WERI-Rb-1 (cell line): ENCODE measurements at regions not wholly inside any gene's neighbourhood (a gene's known extent, or its start where the extent isn't known, plus 50 kb on each side); places are given as distances from the start of the nearest gene placed in this dataset.

Source experiments
- DNase-seq: peaks from one replicate; pipeline ENCODE4 v3.0.0-alpha.2; 2020
- H3K27ac ChIP-seq: fragments of 250-450 bp; sonication (Bioruptor Pico); 2 replicates; pipeline ENCODE4 v1.5.1; 2020; ENCODE audit warnings: mild to moderate bottlenecking, moderate library complexity
- H3K27me3 ChIP-seq: fragments of 250-450 bp; sonication (Bioruptor Pico); 2 replicates; pipeline ENCODE4 v1.5.1; 2021; ENCODE audit warnings: mild to moderate bottlenecking, low read depth, moderate library complexity; ENCODE audit not compliant: insufficient read depth, severe bottlenecking
- H3K36me3 ChIP-seq: fragments of 250-450 bp; sonication (Bioruptor Pico); 2 replicates; pipeline ENCODE4 v1.5.1; 2020; ENCODE audit warnings: mild to moderate bottlenecking, moderate library complexity
- H3K4me3 ChIP-seq: 2 replicates; pipeline ENCODE4 v1.5.1; 2011; ENCODE audit warnings: low read depth, mild to moderate bottlenecking, control low read depth, low read length
- H3K9me3 ChIP-seq: fragments of 250-450 bp; sonication (Bioruptor Pico); 2 replicates; pipeline ENCODE4 v1.5.1; 2021; ENCODE audit warnings: mild to moderate bottlenecking, moderate library complexity; ENCODE audit not compliant: severe bottlenecking
- TF ChIP-seq, protein P1 (sequence below): IDR thresholded peaks from 2 replicates; pipeline ENCODE4 v1.5.1; 2011; ENCODE audit warnings: low read depth, mild to moderate bottlenecking, control low read depth, inconsistent platforms, low read length

DNA sequence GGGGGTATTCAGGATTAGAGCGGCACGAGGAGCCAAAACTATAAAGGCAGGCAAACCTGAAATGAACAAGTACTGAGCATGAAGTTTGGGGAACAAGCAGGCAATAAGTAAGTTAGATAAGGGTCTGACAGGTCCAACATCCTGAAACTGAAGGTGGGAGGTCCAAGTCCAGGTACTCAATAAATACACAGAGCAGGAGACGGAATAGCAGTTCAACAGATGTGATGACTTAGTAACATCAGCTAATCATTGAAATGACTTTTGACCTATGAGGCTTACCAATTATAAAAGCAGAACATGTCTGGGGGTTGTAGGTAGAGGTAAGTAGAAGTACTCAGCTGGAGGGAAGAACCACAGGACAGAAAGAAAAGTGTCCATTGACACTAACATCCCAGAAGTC lies 132.8 kb upstream of the PDZRN3 start:
- no peak for DNase-seq
- no peak overlapping the region for H3K27ac ChIP-seq
- H3K9me3 ChIP-seq, result no peaks in the 10 kb centered on the region
- no peaks in the 10 kb centered on the region for H3K27me3 ChIP-seq
- no peak overlapping the region for H3K4me3 ChIP-seq
- TF ChIP-seq, protein P1, sequence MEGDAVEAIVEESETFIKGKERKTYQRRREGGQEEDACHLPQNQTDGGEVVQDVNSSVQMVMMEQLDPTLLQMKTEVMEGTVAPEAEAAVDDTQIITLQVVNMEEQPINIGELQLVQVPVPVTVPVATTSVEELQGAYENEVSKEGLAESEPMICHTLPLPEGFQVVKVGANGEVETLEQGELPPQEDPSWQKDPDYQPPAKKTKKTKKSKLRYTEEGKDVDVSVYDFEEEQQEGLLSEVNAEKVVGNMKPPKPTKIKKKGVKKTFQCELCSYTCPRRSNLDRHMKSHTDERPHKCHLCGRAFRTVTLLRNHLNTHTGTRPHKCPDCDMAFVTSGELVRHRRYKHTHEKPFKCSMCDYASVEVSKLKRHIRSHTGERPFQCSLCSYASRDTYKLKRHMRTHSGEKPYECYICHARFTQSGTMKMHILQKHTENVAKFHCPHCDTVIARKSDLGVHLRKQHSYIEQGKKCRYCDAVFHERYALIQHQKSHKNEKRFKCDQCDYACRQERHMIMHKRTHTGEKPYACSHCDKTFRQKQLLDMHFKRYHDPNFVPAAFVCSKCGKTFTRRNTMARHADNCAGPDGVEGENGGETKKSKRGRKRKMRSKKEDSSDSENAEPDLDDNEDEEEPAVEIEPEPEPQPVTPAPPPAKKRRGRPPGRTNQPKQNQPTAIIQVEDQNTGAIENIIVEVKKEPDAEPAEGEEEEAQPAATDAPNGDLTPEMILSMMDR, result no peak
- no peaks in the 10 kb centered on the region for H3K36me3 ChIP-seq

DNA sequence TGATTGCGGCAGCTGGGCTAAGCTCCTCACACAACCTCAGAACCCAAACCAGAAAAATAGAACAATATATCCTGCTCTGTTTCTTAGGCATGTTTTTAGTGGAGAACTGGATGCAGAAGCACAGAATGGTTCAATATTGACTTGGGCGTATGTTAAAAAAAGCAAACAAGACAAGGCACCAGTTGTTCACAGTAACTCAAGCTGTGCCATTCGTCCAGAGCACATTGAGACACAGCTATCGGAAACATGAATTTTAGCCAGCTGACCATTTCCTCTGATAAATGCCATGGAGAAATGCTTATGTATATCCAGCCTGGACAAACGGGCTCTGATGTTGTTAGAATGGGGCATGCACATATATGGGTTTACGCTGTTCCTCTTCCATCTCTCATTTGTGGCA lies 129.2 kb upstream of the PDZRN3 start:
- H3K9me3 ChIP-seq, result no peaks in the 10 kb centered on the region
- no peak for DNase-seq
- H3K36me3 ChIP-seq, result no peaks in the 10 kb centered on the region
- H3K27me3 ChIP-seq, result no peaks in the 10 kb centered on the region
- H3K27ac ChIP-seq, result no peak overlapping the region
- TF ChIP-seq, protein P1, result no peak
- H3K4me3 ChIP-seq, result no peak overlapping the region

- Histone ChIP-seq H3K36me3 (no peaks in the 10 kb centered on the region), H3K4me3 (no peak overlapping the region), H3K9me3 (no peaks in the 10 kb centered on the region), H3K27ac (no peak overlapping the region), H3K27me3 (no peaks in the 10 kb centered on the region)
- no peak for DNase-seq
- TF ChIP-seq, protein P1, result no peak
These were observed 127.6 kb upstream of the PDZRN3 start for GRCh38 chr3:73752338-73752737.

DNA sequence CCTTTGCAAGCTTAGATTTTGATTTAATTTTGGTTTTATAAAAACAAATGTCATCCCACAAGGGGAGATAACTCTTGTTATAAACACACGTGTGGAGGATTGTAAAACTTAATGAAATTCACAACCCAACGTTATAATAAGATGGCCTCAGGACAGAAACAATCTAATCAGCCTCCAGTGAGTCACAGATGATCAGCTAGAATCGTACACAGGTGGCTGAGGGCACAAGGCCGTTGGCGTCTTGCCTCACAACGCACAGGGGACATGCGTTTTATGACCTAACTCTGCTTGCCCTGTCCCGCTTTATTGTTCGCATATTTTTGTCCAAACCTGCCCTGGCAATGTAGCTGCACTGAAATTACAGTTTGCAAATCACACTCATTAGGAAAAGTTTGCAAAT lies 121.9 kb upstream of the PDZRN3 start:
- Histone ChIP-seq H3K9me3 (no peaks in the 10 kb centered on the region), H3K27me3 (no peaks in the 10 kb centered on the region), H3K4me3 (no peak overlapping the region), H3K36me3 (no peaks in the 10 kb centered on the region), H3K27ac (no peak overlapping the region)
- TF ChIP-seq, protein P1, result no peak
- DNase-seq, result no peak

GRCh38 chr3:73745526-73746191 lies 120.9 kb upstream of the PDZRN3 start:
- no peak for DNase-seq
- Histone ChIP-seq H3K27ac (no peak overlapping the region), H3K9me3 (no peaks in the 10 kb centered on the region), H3K36me3 (no peaks in the 10 kb centered on the region), H3K27me3 (no peaks in the 10 kb centered on the region), H3K4me3 (no peak overlapping the region)
- TF ChIP-seq, protein P1, result no peak

GRCh38 chr3:73743551-73743950 lies 118.8 kb upstream of the PDZRN3 start:
- H3K36me3 ChIP-seq, result no peaks in the 10 kb centered on the region
- no peak for DNase-seq
- TF ChIP-seq, protein P1, result no peak

More at GRCh38 chr3:73743551-73743950, 118.8 kb upstream of the PDZRN3 start:
- no peaks in the 10 kb centered on the region for H3K27me3 ChIP-seq
- H3K4me3 ChIP-seq, result no peak overlapping the region
- H3K27ac ChIP-seq, result no peak overlapping the region
- H3K9me3 ChIP-seq, result no peaks in the 10 kb centered on the region
